Panc1 (cell line): ENCODE measurements at regions not wholly inside any gene's neighbourhood (a gene's known extent, or its start where the extent isn't known, plus 50 kb on each side); places are given as distances from the start of the nearest gene placed in this dataset.

Experiments
- ATAC-seq: fragments of 200-7000 bp; cut with Tn5 transposase; 2 replicates; pipeline ENCODE4 v1.9.1; 2020; ENCODE audit warnings: mild to moderate bottlenecking, moderate library complexity
- BruUV-seq: library from RNA; stranded (reverse); fragments of 400-500 nt; replicated peaks from 2 replicates; lab custom pipeline; 2021; lab: Mats Ljungman, UMichigan
- CTCF ChIA-PET: fragments of 300-600 bp; sonication (Branson Sonifier 250); formaldehyde crosslinking; loops from one replicate; lab custom pipeline; 2022; ENCODE audit warnings: antibody characterized with exemption; lab: Charles Lee
- POLR2A ChIA-PET: fragments of 300-600 bp; sonication (Branson Sonifier 250); formaldehyde crosslinking; loops from one replicate; lab custom pipeline; 2022; ENCODE audit warnings: antibody characterized with exemption; lab: Charles Lee
- DNase-seq: peaks from one replicate; pipeline ENCODE4 v3.0.0-alpha.2; 2010; ENCODE audit warnings: low read depth, low spot score
- H3K27ac ChIP-seq: 2 replicates; pipeline ENCODE4 v1.5.1; 2011; ENCODE audit warnings: mild to moderate bottlenecking, low read length, inconsistent platforms
- H3K27me3 ChIP-seq: fragments of 200-500 bp; sonication (Bioruptor generic); 2 replicates; pipeline ENCODE4 v1.6.0; 2014; ENCODE audit warnings: low read length, inconsistent platforms; ENCODE audit not compliant: control insufficient read depth, insufficient read depth
- H3K36me3 ChIP-seq: fragments of 200-500 bp; sonication (Bioruptor generic); 2 replicates; pipeline ENCODE4 v1.5.1; 2014; ENCODE audit warnings: inconsistent platforms, mild to moderate bottlenecking, low read length, moderate library complexity; ENCODE audit not compliant: control insufficient read depth, insufficient read depth
- H3K4me1 ChIP-seq: 2 replicates; pipeline ENCODE4 v1.5.1; 2011; ENCODE audit warnings: inconsistent platforms, mild to moderate bottlenecking, low read length, moderate library complexity; ENCODE audit not compliant: control insufficient read depth, insufficient read depth
- H3K4me3 ChIP-seq, 2 experiments: 2 replicates each; pipeline ENCODE4 v1.5.1; 2011 to 2012; ENCODE audit warnings: low read depth in 2 of 2, low read length in 2 of 2, mild to moderate bottlenecking in 2 of 2, inconsistent platforms in 1 of 2, moderate library complexity in 1 of 2
- H3K9me3 ChIP-seq: fragments of 200-500 bp; sonication (Bioruptor generic); 2 replicates; pipeline ENCODE4 v1.5.1; 2014; ENCODE audit warnings: low read depth, mild to moderate bottlenecking, inconsistent platforms, low read length, moderate library complexity; ENCODE audit not compliant: control insufficient read depth, insufficient read depth
- CTCF ChIP-seq: fragments of 450-650 bp; IDR thresholded peaks from 2 replicates; pipeline ENCODE4 v1.5.1; 2017; ENCODE audit warnings: mild to moderate bottlenecking
- POLR2AphosphoS5 ChIP-seq: IDR thresholded peaks from 2 replicates; pipeline ENCODE4 v1.6.1; 2012; ENCODE audit warnings: mild to moderate bottlenecking, low read depth, low read length, moderate library complexity
- REST ChIP-seq, 2 experiments: IDR thresholded peaks; 2 replicates each; pipeline ENCODE4 v1.6.1; 2011 to 2012; ENCODE audit warnings: low read depth in 2 of 2, control low read depth in 1 of 2, low read length in 1 of 2, mild to moderate bottlenecking in 1 of 2, moderate library complexity in 1 of 2; ENCODE audit not compliant: insufficient read depth in 1 of 2
- SIN3A ChIP-seq: IDR thresholded peaks from 2 replicates; pipeline ENCODE4 v1.6.1; 2012; ENCODE audit warnings: low read depth, mild to moderate bottlenecking, low read length, moderate library complexity, borderline replicate concordance; ENCODE audit not compliant: insufficient read depth
- TCF7L2 ChIP-seq: IDR thresholded peaks from 2 replicates; pipeline ENCODE4 v1.6.1; 2011; ENCODE audit warnings: mild to moderate bottlenecking, low read depth, low read length, inconsistent platforms
- in situ Hi-C: cut with HindIII; loops from 2 replicates; pipeline ENCODE4 v1.10.0; 2016; ENCODE audit warnings: low sequenced_read_pairs, low pct_unique_long_range_greater_than_20kb
- intact Hi-C: fragments of 100-400 bp; cut with micrococcal nuclease; formaldehyde crosslinking; loops from one replicate; pipeline ENCODE4 v1.10.0; 2022; ENCODE audit not compliant: unreplicated experiment

DNA sequence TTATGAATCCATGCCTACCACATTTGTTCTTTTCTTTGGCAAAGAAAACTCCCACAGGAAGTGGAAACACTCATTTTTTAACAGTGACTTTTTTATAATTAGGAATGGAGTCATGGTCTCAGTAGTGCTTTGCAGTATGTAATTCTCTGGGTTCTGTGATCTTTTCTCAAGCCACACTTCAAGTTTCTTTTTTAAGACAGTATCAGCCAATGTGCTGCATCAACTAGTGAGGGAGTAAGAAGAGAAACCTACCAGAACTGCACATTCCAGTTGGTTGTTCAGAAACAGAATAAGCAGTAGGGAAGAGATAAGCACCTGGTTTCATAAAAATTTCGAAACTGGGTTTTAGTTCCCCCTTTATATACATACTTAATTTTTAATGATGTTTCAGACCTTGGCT is 126.3 kb downstream of the FOXB1 start:
- TF ChIP-seq CTCF (no peak), REST (IDR thresholded peaks at IDR 0.05; ENCODE audit: insufficient read depth in 1 of 2, low read depth in 2 of 2, low read length in 1 of 2) (no peak), POLR2AphosphoS5 (no peak), SIN3A (no peak), TCF7L2 (no peak)
- no TSS peak for BruUV-seq
- intact Hi-C loops: loop anchor here (10.0 kb wide), 1 partner anchor 194 kb away; no protein-coding TSS in a partner anchor
- no peak overlapping the region for H3K4me3 ChIP-seq
- CTCF ChIA-PET: no interaction called here
- H3K4me1 ChIP-seq: no peaks in the 10 kb centered on the region
- no peaks in the 10 kb centered on the region for H3K36me3 ChIP-seq
- H3K27me3 ChIP-seq: no peaks in the 10 kb centered on the region
- no peak overlapping the region for H3K27ac ChIP-seq
- DNase-seq: no peak
- in situ Hi-C loops: no loop called here
- H3K9me3 ChIP-seq: no peaks in the 10 kb centered on the region
- ATAC-seq: no peak
- POLR2A ChIA-PET: no interaction called here

DNA sequence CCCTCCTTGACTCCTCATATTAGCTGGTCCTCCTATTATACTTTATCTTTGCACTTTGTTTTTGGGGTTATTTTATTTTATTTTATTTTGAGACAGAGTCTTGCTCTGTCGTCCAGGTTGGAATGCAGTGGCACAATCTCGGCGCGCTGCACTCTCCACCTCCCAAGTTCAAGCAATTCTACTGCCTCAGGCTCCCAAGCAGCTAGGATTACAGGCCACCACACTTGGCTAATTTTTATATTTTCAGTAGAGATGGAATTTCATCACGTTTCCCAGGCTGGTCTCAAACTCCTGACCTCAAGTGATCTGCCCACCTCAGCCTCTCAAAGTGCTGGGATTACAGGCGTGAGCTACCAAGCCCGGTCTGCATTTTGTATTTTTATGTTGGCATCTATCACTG is 126.7 kb downstream of the FOXB1 start:
- in situ Hi-C loops (no loop called here), intact Hi-C loops (loop anchor here (10.0 kb wide), 1 partner anchor 194 kb away; no protein-coding TSS in a partner anchor)
- H3K36me3 ChIP-seq: no peaks in the 10 kb centered on the region
- H3K4me3 ChIP-seq: no peak overlapping the region
- no peak for ATAC-seq
- no peak for DNase-seq
- POLR2A ChIA-PET: no interaction called here
- TF ChIP-seq REST (IDR thresholded peaks at IDR 0.05; ENCODE audit: insufficient read depth in 1 of 2, low read depth in 2 of 2, low read length in 1 of 2): no peak
- TF ChIP-seq POLR2AphosphoS5: no peak
- TF ChIP-seq SIN3A: no peak
- no peak for TF ChIP-seq CTCF
- no peak for TF ChIP-seq TCF7L2
- no TSS peak for BruUV-seq
- CTCF ChIA-PET: no interaction called here
- no peaks in the 10 kb centered on the region for H3K9me3 ChIP-seq
- no peaks in the 10 kb centered on the region for H3K4me1 ChIP-seq
- H3K27me3 ChIP-seq: no peaks in the 10 kb centered on the region
- H3K27ac ChIP-seq: no peak overlapping the region
